ENCODE measurements at regions not wholly inside any gene's neighbourhood (a gene's known extent, or its start where the extent isn't known, plus 50 kb on each side); places are given as distances from the start of the nearest gene placed in this dataset.

- TF ChIP-seq POLR2A (IDR thresholded peaks at IDR 0.05; ENCODE audit: low read depth, low read length) (no peak), TAF1 (IDR thresholded peaks at IDR 0.05; ENCODE audit: borderline replicate concordance, low read depth, low read length) (no peak), POLR2AphosphoS5 (IDR thresholded peaks at IDR 0.05; ENCODE audit: low read depth, low read length) (no peak)
Measured at GRCh38 chr5:117013280-117013877, 438.8 kb upstream of the SEMA6A start.

All from GM12892 (cell line).